OCI-LY3 (cell line): ENCODE measurements at regions not wholly inside any gene's neighbourhood (a gene's known extent, or its start where the extent isn't known, plus 50 kb on each side); places are given as distances from the start of the nearest gene placed in this dataset.
"Not testable (repeated sequence)": the region's sequence is repeated elsewhere in the genome, so short reads cannot be mapped to it uniquely, and the experiment has no call there.

Source experiments
- H2AFZ ChIP-seq: fragments of 200-600, 300-600 bp; shearing (Covaris generic); 2 replicates; pipeline ENCODE4 v1.6.0; 2014; ENCODE audit warnings: antibody characterized with exemption, low read depth, low read length
- H3K27ac ChIP-seq: fragments of 200-600, 300-600 bp; sonication (generic); 2 replicates; pipeline ENCODE4 v1.5.1; 2014; ENCODE audit warnings: mild to moderate bottlenecking, low read length, moderate library complexity, mixed read lengths
- H3K27me3 ChIP-seq: fragments of 200-600, 300-600 bp; sonication (generic); 2 replicates; pipeline ENCODE4 v1.6.1; 2014; ENCODE audit warnings: low read depth, low read length, mixed read lengths
- H3K36me3 ChIP-seq: fragments of 200-600, 300-600 bp; sonication (generic); replicated peaks from 2 replicates; pipeline ENCODE3; 2014; ENCODE audit warnings: low read depth, low read length, mixed read lengths
- H3K4me1 ChIP-seq: fragments of 300-600, 200-600 bp; sonication (generic); 2 replicates; pipeline ENCODE4 v1.6.1; 2014; ENCODE audit warnings: low read length, mixed read lengths
- H3K4me2 ChIP-seq: fragments of 200-600, 300-600 bp; sonication (generic); 2 replicates; pipeline ENCODE4 v1.6.1; 2014; ENCODE audit warnings: low read length, mixed read lengths
- H3K4me3 ChIP-seq: fragments of 300-600, 200-600 bp; sonication (generic); 2 replicates; pipeline ENCODE4 v1.5.1; 2014; ENCODE audit warnings: antibody characterized with exemption, mild to moderate bottlenecking, low read length, moderate library complexity
- H3K79me2 ChIP-seq: fragments of 300-600, 200-600 bp; shearing (Covaris generic); 2 replicates; pipeline ENCODE4 v1.6.1; 2014; ENCODE audit warnings: mild to moderate bottlenecking, low read length, mixed read lengths
- H3K9ac ChIP-seq: fragments of 300-600, 200-600 bp; shearing (Covaris generic); 2 replicates; pipeline ENCODE4 v1.6.0; 2014; ENCODE audit warnings: mild to moderate bottlenecking, low read length, moderate library complexity
- H3K9me3 ChIP-seq: fragments of 200-600, 300-600 bp; shearing (Covaris generic); 2 replicates; pipeline ENCODE4 v1.6.1; 2014; ENCODE audit warnings: low read length, mixed read lengths; ENCODE audit not compliant: insufficient read depth
- H4K20me1 ChIP-seq: fragments of 200-600, 300-600 bp; sonication (generic); 2 replicates; pipeline ENCODE4 v1.6.1; 2016; ENCODE audit warnings: low read length, mixed read lengths; ENCODE audit not compliant: insufficient read depth
- CTCF ChIP-seq: fragments of 200-600, 300-600 bp; sonication (generic); IDR thresholded peaks from 2 replicates; pipeline ENCODE4 v1.5.1; 2014; ENCODE audit warnings: antibody characterized with exemption, low read length, low read depth
- EZH2phosphoT487 ChIP-seq: fragments of 200-600 bp; shearing (Covaris generic); IDR thresholded peaks from 2 replicates; pipeline ENCODE4 v1.6.1; 2018; ENCODE audit warnings: antibody characterized with exemption, mixed run types, low read depth

GRCh38 chr17:22090263-22090935, 398.1 kb downstream of the KCNJ18 start:
- Histone ChIP-seq H3K9me3 (no peaks in the 10 kb centered on the region), H3K4me1 (no peaks in the 10 kb centered on the region), H3K4me3 (no peak overlapping the region), H3K27me3 (no peaks in the 10 kb centered on the region), H4K20me1 (no peaks in the 10 kb centered on the region), H3K79me2 (no peaks in the 10 kb centered on the region), H2AFZ (no peak overlapping the region), H3K9ac (no peak overlapping the region), H3K36me3 (no peaks in the 10 kb centered on the region), H3K27ac (no peak overlapping the region), H3K4me2 (no peak overlapping the region)
- no peak for TF ChIP-seq EZH2phosphoT487
- TF ChIP-seq CTCF: no peak

GRCh38 chr17:22091041-22091679, 398.8 kb downstream of the KCNJ18 start:
- not testable (repeated sequence) for H3K4me3 ChIP-seq, H2AFZ ChIP-seq, H3K27ac ChIP-seq, H3K27me3 ChIP-seq, H3K9ac ChIP-seq, H4K20me1 ChIP-seq, H3K9me3 ChIP-seq, H3K4me2 ChIP-seq, H3K79me2 ChIP-seq, H3K36me3 ChIP-seq, H3K4me1 ChIP-seq

GRCh38 chr17:22091840-22092239, 399.5 kb downstream of the KCNJ18 start:
- not testable (repeated sequence) for H3K9ac ChIP-seq, H2AFZ ChIP-seq, H3K4me1 ChIP-seq, H3K4me2 ChIP-seq, H3K27me3 ChIP-seq, H3K4me3 ChIP-seq, H3K36me3 ChIP-seq, H3K79me2 ChIP-seq, H3K27ac ChIP-seq, H3K9me3 ChIP-seq, H4K20me1 ChIP-seq

GRCh38 chr17:22095414-22095813, 403.1 kb downstream of the KCNJ18 start:
- H3K9me3 ChIP-seq, H3K9ac ChIP-seq, H3K4me2 ChIP-seq, H3K27ac ChIP-seq, H3K4me1 ChIP-seq, H3K79me2 ChIP-seq, H2AFZ ChIP-seq, H4K20me1 ChIP-seq, H3K27me3 ChIP-seq, H3K4me3 ChIP-seq, H3K36me3 ChIP-seq: not testable (repeated sequence)

GRCh38 chr17:22099633-22100032, 407.3 kb downstream of the KCNJ18 start:
- not testable (repeated sequence) for H3K36me3 ChIP-seq, H3K27me3 ChIP-seq, H3K27ac ChIP-seq, H3K4me1 ChIP-seq, H4K20me1 ChIP-seq, H2AFZ ChIP-seq, H3K4me3 ChIP-seq, H3K79me2 ChIP-seq, H3K4me2 ChIP-seq, H3K9ac ChIP-seq, H3K9me3 ChIP-seq

GRCh38 chr17:22102177-22102576, 409.9 kb downstream of the KCNJ18 start:
- no peaks in the 10 kb centered on the region for H3K36me3 ChIP-seq
- H3K4me3 ChIP-seq: no peak overlapping the region
- no peak overlapping the region for H3K27ac ChIP-seq
- no peak overlapping the region for H3K9ac ChIP-seq
- H4K20me1 ChIP-seq: no peaks in the 10 kb centered on the region
- no peak overlapping the region for H3K4me2 ChIP-seq
- H3K9me3 ChIP-seq: no peaks in the 10 kb centered on the region
- H2AFZ ChIP-seq: no peak overlapping the region
- TF ChIP-seq CTCF (no peak), EZH2phosphoT487 (no peak)
- H3K4me1 ChIP-seq: no peaks in the 10 kb centered on the region
- H3K27me3 ChIP-seq: no peaks in the 10 kb centered on the region
- no peaks in the 10 kb centered on the region for H3K79me2 ChIP-seq

- H3K4me2 ChIP-seq, H3K79me2 ChIP-seq, H3K27ac ChIP-seq, H3K9ac ChIP-seq, H3K4me3 ChIP-seq, H3K36me3 ChIP-seq, H3K9me3 ChIP-seq, H3K4me1 ChIP-seq, H2AFZ ChIP-seq, H4K20me1 ChIP-seq, H3K27me3 ChIP-seq: not testable (repeated sequence)
Observed at GRCh38 chr17:22116720-22117119, 424.4 kb downstream of the KCNJ18 start.

- not testable (repeated sequence) for H2AFZ ChIP-seq, H3K27ac ChIP-seq, H4K20me1 ChIP-seq, H3K27me3 ChIP-seq, H3K9me3 ChIP-seq, H3K4me1 ChIP-seq, H3K36me3 ChIP-seq, H3K4me3 ChIP-seq, H3K9ac ChIP-seq, H3K79me2 ChIP-seq, H3K4me2 ChIP-seq
Observed at GRCh38 chr17:22117401-22117800, 425.1 kb downstream of the KCNJ18 start.
